HEK293 (cell line): ENCODE measurements at regions not wholly inside any gene's neighbourhood (a gene's known extent, or its start where the extent isn't known, plus 50 kb on each side); places are given as distances from the start of the nearest gene placed in this dataset.
"Not testable (repeated sequence)": the region's sequence is repeated elsewhere in the genome, so short reads cannot be mapped to it uniquely, and the experiment has no call there.

Experiments used
- BCL11B ChIP-seq: fragments of 450-650 bp; formaldehyde crosslinking; IDR thresholded peaks from 2 replicates; pipeline ENCODE4 v1.5.1; 2016; ENCODE audit warnings: low read depth, missing biosample characterization, missing genetic modification characterization
- CTCF ChIP-seq: fragments of 450-650 bp; formaldehyde crosslinking; IDR thresholded peaks from 2 replicates; pipeline ENCODE4 v1.5.1; 2016; ENCODE audit warnings: missing biosample characterization, missing genetic modification characterization
- ELK4 ChIP-seq: IDR thresholded peaks from 2 replicates; pipeline ENCODE4 v1.6.1; 2011; ENCODE audit warnings: mild to moderate bottlenecking, low read depth, low read length, borderline replicate concordance
- GFI1B ChIP-seq: fragments of 450-650 bp; formaldehyde crosslinking; IDR thresholded peaks from 2 replicates; pipeline ENCODE4 v1.5.1; 2016; ENCODE audit warnings: missing biosample characterization, missing genetic modification characterization
- ZBTB7A ChIP-seq: fragments of 450-650 bp; formaldehyde crosslinking; IDR thresholded peaks from 2 replicates; pipeline ENCODE4 v1.5.1; 2016; ENCODE audit warnings: low read depth, missing biosample characterization, missing genetic modification characterization
- ZBTB8A ChIP-seq: fragments of 450-650 bp; formaldehyde crosslinking; IDR thresholded peaks from 2 replicates; pipeline ENCODE4 v1.5.1; 2016; ENCODE audit warnings: missing biosample characterization, missing genetic modification characterization
- ZNF585B ChIP-seq: fragments of 450-650 bp; formaldehyde crosslinking; IDR thresholded peaks from 2 replicates; pipeline ENCODE4 v1.5.1; 2016; ENCODE audit warnings: missing biosample characterization, missing genetic modification characterization
- ZNF626 ChIP-seq: fragments of 450-650 bp; sonication (Bioruptor Pico); formaldehyde crosslinking; IDR thresholded peaks from 2 replicates; pipeline ENCODE4 v1.5.1; 2018; ENCODE audit warnings: missing biosample characterization, missing genetic modification characterization, inconsistent platforms
- TF ChIP-seq, protein P1 (sequence below): fragments of 450-650 bp; formaldehyde crosslinking; IDR thresholded peaks from 2 replicates; pipeline ENCODE4 v1.5.1; 2016; ENCODE audit warnings: missing biosample characterization, missing genetic modification characterization

DNA sequence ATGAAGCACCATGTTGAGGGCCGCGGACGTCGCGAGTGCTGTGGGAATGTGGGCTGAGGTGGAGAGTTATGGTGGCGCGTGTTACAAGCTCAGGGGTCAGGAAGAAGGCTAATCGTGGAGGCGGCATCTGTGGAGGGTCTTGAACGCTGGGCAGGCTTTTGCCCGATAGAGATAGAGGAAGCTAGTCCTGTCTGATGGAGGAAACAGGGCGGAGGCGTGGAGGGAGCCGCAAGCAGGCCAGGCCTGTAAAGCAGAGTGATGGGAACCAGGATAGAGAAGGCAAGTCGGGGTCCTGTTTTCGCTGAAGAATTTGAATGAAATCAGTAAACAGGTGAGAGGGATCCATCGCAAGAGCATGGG, 2654.3 kb upstream of the DEFB115 start:
- not testable (repeated sequence) for TF ChIP-seq CTCF (tag by site-specific recombination); BCL11B (tag by site-specific recombination); GFI1B; ZNF626; ZBTB8A (tag by site-specific recombination); ELK4; ZBTB7A (tag by site-specific recombination); ZNF585B (tag by site-specific recombination)
- TF ChIP-seq, protein P1, sequence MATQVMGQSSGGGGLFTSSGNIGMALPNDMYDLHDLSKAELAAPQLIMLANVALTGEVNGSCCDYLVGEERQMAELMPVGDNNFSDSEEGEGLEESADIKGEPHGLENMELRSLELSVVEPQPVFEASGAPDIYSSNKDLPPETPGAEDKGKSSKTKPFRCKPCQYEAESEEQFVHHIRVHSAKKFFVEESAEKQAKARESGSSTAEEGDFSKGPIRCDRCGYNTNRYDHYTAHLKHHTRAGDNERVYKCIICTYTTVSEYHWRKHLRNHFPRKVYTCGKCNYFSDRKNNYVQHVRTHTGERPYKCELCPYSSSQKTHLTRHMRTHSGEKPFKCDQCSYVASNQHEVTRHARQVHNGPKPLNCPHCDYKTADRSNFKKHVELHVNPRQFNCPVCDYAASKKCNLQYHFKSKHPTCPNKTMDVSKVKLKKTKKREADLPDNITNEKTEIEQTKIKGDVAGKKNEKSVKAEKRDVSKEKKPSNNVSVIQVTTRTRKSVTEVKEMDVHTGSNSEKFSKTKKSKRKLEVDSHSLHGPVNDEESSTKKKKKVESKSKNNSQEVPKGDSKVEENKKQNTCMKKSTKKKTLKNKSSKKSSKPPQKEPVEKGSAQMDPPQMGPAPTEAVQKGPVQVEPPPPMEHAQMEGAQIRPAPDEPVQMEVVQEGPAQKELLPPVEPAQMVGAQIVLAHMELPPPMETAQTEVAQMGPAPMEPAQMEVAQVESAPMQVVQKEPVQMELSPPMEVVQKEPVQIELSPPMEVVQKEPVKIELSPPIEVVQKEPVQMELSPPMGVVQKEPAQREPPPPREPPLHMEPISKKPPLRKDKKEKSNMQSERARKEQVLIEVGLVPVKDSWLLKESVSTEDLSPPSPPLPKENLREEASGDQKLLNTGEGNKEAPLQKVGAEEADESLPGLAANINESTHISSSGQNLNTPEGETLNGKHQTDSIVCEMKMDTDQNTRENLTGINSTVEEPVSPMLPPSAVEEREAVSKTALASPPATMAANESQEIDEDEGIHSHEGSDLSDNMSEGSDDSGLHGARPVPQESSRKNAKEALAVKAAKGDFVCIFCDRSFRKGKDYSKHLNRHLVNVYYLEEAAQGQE: not testable (repeated sequence)
